Thymus (tissue), 11 donors: ENCODE measurements at regions not wholly inside any gene's neighbourhood (a gene's known extent, or its start where the extent isn't known, plus 50 kb on each side); places are given as distances from the start of the nearest gene placed in this dataset.

Experiments used
- DNase-seq, 9 donors: peaks; one replicate each; pipeline ENCODE4 v3.0.0-alpha.2; 2013; ENCODE audit warnings: low spot score in 9 of 9, low read depth in 6 of 9, missing footprints in 1 of 9
- H3K27ac ChIP-seq, 2 donors: one replicate each; pipeline ENCODE4 v1.5.1; 2013; ENCODE audit warnings: control low read depth in 1 of 2, low read depth in 1 of 2, low read length in 1 of 2, mild to moderate bottlenecking in 1 of 2, moderate library complexity in 1 of 2
- H3K27me3 ChIP-seq, 2 donors: one replicate each; pipeline ENCODE4 v1.5.1; 2013; ENCODE audit warnings: low read length in 1 of 2; ENCODE audit not compliant: control insufficient read depth in 2 of 2, insufficient read depth in 1 of 2
- H3K36me3 ChIP-seq, 2 donors: one replicate each; pipeline ENCODE4 v1.5.1; 2013; ENCODE audit warnings: low read length in 1 of 2, mild to moderate bottlenecking in 1 of 2, moderate library complexity in 1 of 2; ENCODE audit not compliant: control insufficient read depth in 2 of 2, insufficient read depth in 2 of 2
- H3K4me1 ChIP-seq, 2 donors: one replicate each; pipeline ENCODE4 v1.5.1; 2013; ENCODE audit warnings: low read length in 2 of 2; ENCODE audit not compliant: control insufficient read depth in 2 of 2, insufficient read depth in 2 of 2
- H3K4me3 ChIP-seq, 2 donors: one replicate each; pipeline ENCODE4 v1.5.1; 2013; ENCODE audit warnings: low read length in 2 of 2, control low read depth in 1 of 2, mild to moderate bottlenecking in 1 of 2
- H3K9me3 ChIP-seq, 2 donors: one replicate each; pipeline ENCODE4 v1.5.1; 2013; ENCODE audit warnings: low read length in 1 of 2, mild to moderate bottlenecking in 1 of 2; ENCODE audit not compliant: control insufficient read depth in 2 of 2, insufficient read depth in 1 of 2
- WGBS: extraction: QIAGEN DNeasy Blood & Tissue Kit; methylation state at CpG from one replicate; pipeline ENCODE4 v1.1.7; 2013; 5-methylcytosine and 5-hydroxymethylcytosine counted together
- donor health status: healthy.

- Histone ChIP-seq H3K27ac (no peak overlapping the region), H3K36me3 (no peaks in the 10 kb centered on the region), H3K9me3 (no peaks in the 10 kb centered on the region), H3K27me3 (no peaks in the 10 kb centered on the region), H3K4me1 (no peaks in the 10 kb centered on the region), H3K4me3 (no peak overlapping the region)
- 75% methylated on average over 6 of the region's 6 CpGs for WGBS
- DNase-seq: no peak
Measured at GRCh38 chr5:84685121-84685894, 300.6 kb upstream of the EDIL3 start.

GRCh38 chr5:84683594-84683993, 298.9 kb upstream of the EDIL3 start:
- Histone ChIP-seq H3K27ac (no peak overlapping the region), H3K27me3 (no peaks in the 10 kb centered on the region)
- 92% methylated on average over 2 of the region's 2 CpGs for WGBS

GRCh38 chr5:84682531-84682930, 297.9 kb upstream of the EDIL3 start:
- Histone ChIP-seq H3K4me3 (no peak overlapping the region), H3K9me3 (no peaks in the 10 kb centered on the region), H3K4me1 (no peaks in the 10 kb centered on the region), H3K27me3 (no peaks in the 10 kb centered on the region), H3K36me3 (no peaks in the 10 kb centered on the region), H3K27ac (no peak overlapping the region)
- no peak for DNase-seq
- 95% methylated on average over 1 of the region's 1 CpG for WGBS

More at GRCh38 chr5:84683594-84683993, 298.9 kb upstream of the EDIL3 start:
- H3K9me3 ChIP-seq: no peaks in the 10 kb centered on the region
- H3K36me3 ChIP-seq: no peaks in the 10 kb centered on the region
- H3K4me1 ChIP-seq: no peaks in the 10 kb centered on the region
- DNase-seq: no peak
- H3K4me3 ChIP-seq: no peak overlapping the region

- no peak for DNase-seq
- no peaks in the 10 kb centered on the region for H3K4me1 ChIP-seq
- H3K9me3 ChIP-seq: no peaks in the 10 kb centered on the region
- no peak overlapping the region for H3K27ac ChIP-seq
- H3K36me3 ChIP-seq: no peaks in the 10 kb centered on the region
- H3K4me3 ChIP-seq: no peak overlapping the region
- H3K27me3 ChIP-seq: no peaks in the 10 kb centered on the region
Measured at GRCh38 chr5:84680908-84681307, 296.2 kb upstream of the EDIL3 start.

GRCh38 chr5:84673785-84674184, 289.1 kb upstream of the EDIL3 start:
- WGBS: 94% methylated on average over 3 of the region's 3 CpGs
- no peak for DNase-seq
- H3K4me3 ChIP-seq: no peak overlapping the region
- H3K27me3 ChIP-seq: no peaks in the 10 kb centered on the region
- peaks cover 0 to 3% of the 10 kb centered on the region in 2 donors for H3K9me3 ChIP-seq
- H3K27ac ChIP-seq: no peak overlapping the region
- H3K4me1 ChIP-seq: no peaks in the 10 kb centered on the region
- H3K36me3 ChIP-seq: no peaks in the 10 kb centered on the region

- no peaks in the 10 kb centered on the region for H3K4me1 ChIP-seq
Measured at GRCh38 chr5:84667576-84667975, 282.9 kb upstream of the EDIL3 start.

GRCh38 chr5:84650429-84650828, 265.7 kb upstream of the EDIL3 start:
- Histone ChIP-seq H3K27ac (no peak overlapping the region), H3K4me1 (no peaks in the 10 kb centered on the region), H3K27me3 (no peaks in the 10 kb centered on the region), H3K4me3 (no peak overlapping the region), H3K36me3 (no peaks in the 10 kb centered on the region), H3K9me3 (peaks cover 0 to 3% of the 10 kb centered on the region in 2 donors)
- DNase-seq: no peak
- WGBS: 79% methylated on average over 1 of the region's 1 CpG

More at GRCh38 chr5:84667576-84667975, 282.9 kb upstream of the EDIL3 start:
- peaks cover 0 to 3% of the 10 kb centered on the region in 2 donors for H3K9me3 ChIP-seq
- no peaks in the 10 kb centered on the region for H3K36me3 ChIP-seq
- no peak overlapping the region for H3K27ac ChIP-seq
- no peaks in the 10 kb centered on the region for H3K27me3 ChIP-seq
- WGBS: 97% methylated on average over 3 of the region's 3 CpGs
- DNase-seq: no peak
- no peak overlapping the region for H3K4me3 ChIP-seq

- Histone ChIP-seq H3K36me3 (no peaks in the 10 kb centered on the region), H3K27ac (no peak overlapping the region), H3K4me1 (no peaks in the 10 kb centered on the region), H3K27me3 (no peaks in the 10 kb centered on the region), H3K9me3 (peaks cover 0 to 4% of the 10 kb centered on the region in 2 donors), H3K4me3 (no peak overlapping the region)
- WGBS: 90% methylated on average over 2 of the region's 2 CpGs
- no peak for DNase-seq
Measured at GRCh38 chr5:84647581-84647980, 262.9 kb upstream of the EDIL3 start.

- WGBS: 93% methylated on average over 2 of the region's 2 CpGs
- Histone ChIP-seq H3K4me1 (no peaks in the 10 kb centered on the region), H3K4me3 (no peak overlapping the region), H3K27me3 (no peaks in the 10 kb centered on the region), H3K36me3 (no peaks in the 10 kb centered on the region), H3K27ac (no peak overlapping the region), H3K9me3 (peaks cover 0 to 4% of the 10 kb centered on the region in 2 donors)
- no peak for DNase-seq
Measured at GRCh38 chr5:84642795-84643194, 258.1 kb upstream of the EDIL3 start.
